ENCODE measurements at regions not wholly inside any gene's neighbourhood (a gene's known extent, or its start where the extent isn't known, plus 50 kb on each side); places are given as distances from the start of the nearest gene placed in this dataset.

GRCh38 chr20:11132819-11133415, 459.1 kb upstream of the JAG1 start:
- TF ChIP-seq GATA2 (IDR thresholded peaks at IDR 0.05; ENCODE audit: low read depth, low read length) (no peak), GATA3 (IDR thresholded peaks at IDR 0.05; ENCODE audit: low read depth, low read length) (no peak)

Data from SH-SY5Y (cell line).